DLD1 (cell line): ENCODE measurements at regions not wholly inside any gene's neighbourhood (a gene's known extent, or its start where the extent isn't known, plus 50 kb on each side); places are given as distances from the start of the nearest gene placed in this dataset.

Experiments used
- in situ Hi-C: cut with HindIII; loops from 2 replicates; pipeline ENCODE4 v1.10.0; 2017; ENCODE audit warnings: low sequenced_read_pairs

DNA sequence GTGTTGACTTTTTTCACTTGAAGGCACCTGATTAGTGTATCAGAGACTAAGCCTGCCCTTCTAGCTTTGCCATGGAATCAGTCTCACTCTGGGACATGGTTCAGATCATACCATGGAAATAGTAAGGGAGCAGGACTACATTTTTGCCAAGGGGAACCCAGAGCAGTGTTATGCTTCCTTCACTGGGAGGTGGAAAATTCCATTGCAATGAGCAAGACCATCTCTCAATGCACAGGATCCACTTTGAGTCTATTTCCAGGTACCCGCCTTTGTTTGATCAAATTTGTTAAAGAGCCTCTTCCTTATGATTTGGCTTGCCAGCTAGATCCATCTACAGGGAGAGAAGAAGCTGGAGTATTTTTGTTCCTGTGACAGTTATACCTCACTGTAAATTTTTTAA, 395.8 kb downstream of the MTX2 start:
- in situ Hi-C loops = no loop called here

DNA sequence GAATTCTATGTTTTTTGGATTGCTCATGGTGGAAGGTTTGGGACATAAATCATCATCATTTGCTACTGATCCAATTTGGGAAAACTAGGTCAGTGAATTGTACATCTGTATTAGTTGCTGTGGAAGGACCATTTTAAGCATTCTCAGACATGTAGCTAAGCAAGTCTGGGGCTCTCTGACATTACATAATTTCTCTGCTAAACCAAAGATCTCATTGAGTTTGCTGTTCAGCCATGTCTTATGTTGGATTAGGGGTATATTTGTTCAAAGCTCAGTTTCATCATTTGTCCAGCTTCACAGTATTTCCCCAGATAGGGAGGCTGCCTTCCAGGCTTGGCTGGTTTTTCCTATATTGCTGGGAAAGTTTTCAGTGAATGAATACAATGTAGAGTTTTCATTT, 399.7 kb downstream of the MTX2 start:
- in situ Hi-C loops = no loop called here

DNA sequence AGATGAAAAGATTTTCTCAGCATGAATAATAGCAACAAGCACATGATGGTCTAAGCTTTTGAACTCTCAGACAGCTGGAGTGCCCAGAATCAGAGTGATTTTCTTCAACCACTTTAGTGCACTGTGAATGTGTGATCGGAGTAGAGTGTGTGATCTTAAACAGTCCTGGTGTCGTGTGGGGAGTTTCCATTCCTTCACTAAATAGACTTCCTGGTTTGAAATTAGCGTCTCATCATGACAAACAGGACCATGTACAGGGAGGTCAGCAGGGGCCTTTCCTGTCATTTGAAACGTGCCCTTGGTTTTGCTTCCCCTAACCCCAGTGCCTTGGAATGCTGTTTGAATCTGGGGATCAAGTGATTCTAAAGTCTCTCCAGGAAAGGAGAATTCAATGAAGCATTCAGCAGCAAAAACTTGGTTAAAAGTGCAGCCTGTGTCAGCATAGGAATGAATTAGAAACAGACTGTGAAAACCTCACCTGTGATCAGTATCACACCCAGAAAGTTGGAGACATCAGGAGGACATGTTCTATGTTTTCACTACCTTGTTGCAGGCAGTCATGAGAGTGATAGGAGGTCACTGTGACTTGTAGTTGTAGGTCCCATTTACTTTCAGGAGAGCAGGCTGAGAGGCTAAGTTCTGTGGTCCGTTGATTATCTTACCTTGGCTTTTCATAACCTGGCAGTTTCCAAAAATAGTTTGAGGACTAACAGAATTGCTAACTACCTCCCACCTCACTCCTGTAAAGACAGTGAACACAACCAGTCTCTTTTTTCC, 400.3 kb downstream of the MTX2 start:
- in situ Hi-C loops = no loop called here

DNA sequence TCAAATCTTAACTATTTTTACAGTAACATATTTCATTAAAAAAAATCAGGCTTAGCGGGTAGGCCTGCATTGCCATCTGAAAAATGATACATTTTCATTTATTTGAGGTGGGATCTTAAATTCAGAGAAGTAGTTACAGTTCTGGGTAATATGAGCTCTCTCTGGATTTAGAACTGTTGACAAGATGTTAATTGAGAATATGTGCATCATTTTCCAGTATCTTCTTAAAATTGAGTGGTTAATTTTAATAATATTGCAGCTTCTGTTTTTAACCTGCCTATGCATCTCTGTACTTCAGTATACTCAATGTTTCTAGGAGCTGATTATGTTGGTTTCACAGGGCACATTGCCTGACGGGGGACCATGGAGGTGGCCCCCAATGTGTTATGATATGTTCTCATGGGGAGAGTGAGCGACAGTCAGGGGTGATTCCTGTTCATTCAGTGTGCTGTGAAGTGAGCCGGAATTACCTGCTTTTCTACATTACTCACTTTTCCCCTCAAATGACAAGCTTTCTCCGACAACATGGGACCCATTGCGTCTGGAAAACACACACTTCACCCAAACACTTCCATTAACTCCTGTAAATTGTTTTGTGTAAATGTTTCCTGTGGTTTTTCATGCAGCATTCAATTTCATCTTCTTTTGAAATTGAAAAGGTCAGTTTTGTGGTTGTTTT, 406.2 kb downstream of the MTX2 start:
- in situ Hi-C loops = no loop called here

DNA sequence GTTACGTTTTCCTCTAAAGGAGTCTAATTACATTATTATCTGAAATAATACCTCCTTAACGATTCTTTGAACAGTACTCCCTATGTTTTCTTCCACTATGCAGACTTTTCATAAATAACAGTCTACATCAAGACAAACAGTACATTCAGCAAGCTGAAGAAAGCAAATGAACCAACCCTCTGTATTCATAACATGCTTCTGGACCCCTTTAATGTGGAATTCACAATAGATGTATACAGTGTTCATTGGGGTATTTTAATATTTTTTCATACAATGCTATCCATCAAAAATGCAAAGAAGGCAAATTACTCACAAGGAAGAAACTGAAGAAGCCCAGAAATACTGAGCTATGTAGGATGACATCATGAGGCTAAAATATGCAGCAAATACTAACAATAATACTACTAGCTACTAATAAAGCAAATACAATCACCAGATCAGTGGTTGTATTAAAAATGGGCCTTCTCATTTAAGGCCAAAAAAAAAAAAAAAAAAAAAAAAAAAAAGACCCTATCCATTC, 408.6 kb downstream of the MTX2 start:
- in situ Hi-C loops = no loop called here

DNA sequence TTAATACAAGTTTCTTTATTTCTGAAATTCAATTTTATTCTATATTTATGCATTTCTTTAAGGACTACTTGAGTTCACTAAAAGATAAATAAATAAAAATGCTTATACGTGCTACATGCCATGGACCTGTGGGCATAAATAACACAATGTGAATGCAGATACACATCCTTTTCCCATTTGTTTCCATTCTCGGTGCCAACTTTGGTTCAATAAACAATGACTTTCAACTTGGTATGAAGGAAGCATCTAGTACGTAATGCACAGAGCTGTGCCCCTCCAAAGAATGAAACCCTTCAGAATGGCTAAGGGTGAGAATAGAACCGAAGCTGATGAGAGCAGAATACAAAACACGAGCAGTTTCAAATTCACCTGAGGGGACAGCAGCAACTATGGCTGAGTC, 409.3 kb downstream of the MTX2 start:
- in situ Hi-C loops = no loop called here

DNA sequence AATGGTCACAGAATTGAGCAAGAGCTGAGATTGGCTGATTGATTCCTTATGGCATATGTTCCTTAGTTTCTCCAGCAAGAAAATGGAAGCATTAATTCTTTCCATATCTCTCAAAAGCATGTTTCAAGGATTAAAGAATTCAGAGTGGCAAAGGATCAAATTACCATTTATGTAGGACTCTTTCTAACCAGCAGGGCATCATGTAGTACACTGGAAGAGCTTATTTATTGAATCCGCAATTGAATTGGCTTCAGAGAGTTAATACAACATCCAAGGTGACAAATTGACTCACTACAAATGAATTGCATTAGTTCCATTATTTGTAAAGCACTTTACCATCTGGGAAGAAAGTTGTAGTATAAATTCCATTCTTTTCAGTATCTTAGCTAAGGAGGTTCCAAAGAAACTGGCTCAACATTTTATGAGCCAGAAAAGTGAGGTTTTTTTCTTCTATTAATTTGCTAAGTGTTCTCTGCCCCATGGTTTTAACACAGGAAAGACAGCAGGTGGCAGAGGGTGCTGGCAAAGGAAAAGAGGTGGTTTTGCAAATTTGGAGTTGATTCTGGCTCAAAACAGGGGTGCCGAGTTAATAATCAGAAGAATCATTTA, 409.9 kb downstream of the MTX2 start:
- in situ Hi-C loops = no loop called here

DNA sequence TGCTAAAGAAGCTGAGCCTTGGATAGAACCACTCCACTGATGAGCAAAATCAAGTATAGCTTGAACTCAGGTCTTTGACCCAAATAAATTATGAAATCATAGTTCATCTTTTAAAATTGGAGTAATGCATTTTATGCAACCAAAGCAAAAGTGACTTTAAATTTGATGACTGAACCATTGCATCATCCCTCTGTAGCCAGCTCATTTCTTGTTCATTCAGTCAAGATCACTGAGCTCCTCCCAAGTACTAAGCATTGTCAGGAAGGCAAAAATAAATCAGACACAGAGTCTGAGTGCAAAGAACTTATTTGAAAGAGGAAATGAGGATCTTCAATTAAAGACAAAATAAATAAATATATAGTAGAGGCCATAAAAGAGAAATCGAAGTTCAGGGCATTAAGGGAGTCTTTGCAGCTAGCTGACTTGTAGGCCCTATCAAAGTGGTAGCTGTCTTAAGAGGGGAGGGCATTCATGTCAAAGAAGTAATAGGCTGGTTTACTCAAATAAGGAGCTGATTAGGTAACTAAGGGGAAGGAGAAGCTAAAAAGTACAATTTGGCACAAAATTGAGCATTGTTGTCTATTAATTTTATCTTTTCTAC, 411.8 kb downstream of the MTX2 start:
- in situ Hi-C loops = no loop called here

DNA sequence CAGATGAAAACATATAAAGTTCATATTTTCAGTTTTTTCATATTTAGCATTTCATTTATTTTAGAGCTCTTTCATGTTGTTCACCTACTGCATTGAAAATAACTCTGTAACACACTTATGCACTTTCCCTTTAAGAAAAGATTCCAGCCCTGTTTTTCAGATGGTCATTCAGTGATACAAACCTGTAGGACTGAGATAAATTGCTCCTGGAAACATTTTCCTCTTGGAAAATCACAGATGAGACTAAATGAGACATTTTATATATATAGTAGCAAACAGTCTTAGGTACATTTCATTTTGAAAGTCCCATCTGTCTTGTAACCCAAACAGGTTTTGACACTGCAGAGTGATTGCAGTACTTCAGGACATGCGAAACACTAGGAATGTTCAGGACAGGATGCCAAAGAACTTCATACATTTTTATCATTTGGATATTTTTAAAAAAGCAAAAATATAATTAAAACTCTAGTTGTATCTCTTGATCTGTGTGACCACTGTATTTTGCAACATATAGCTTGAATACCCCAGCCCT, 412.4 kb downstream of the MTX2 start:
- in situ Hi-C loops = no loop called here

DNA sequence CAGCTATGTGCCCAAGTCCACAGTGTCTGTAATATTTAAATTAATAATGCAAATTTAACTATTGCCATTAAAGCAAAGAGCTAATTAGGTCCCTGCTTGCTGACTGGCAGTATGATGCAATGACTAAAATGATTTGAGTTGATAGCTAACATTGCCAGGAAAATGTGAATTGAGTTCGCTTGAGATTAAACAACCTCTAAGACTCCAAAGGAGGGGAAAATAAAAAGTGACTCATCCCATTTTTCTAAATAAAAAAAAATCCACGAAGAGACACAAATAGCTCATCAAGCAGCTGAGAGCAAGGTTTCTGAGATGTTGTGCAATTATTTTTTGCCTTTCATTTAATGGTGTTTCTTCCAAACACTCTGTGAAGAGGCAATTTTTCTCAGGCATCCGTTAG, 413.0 kb downstream of the MTX2 start:
- in situ Hi-C loops = no loop called here

DNA sequence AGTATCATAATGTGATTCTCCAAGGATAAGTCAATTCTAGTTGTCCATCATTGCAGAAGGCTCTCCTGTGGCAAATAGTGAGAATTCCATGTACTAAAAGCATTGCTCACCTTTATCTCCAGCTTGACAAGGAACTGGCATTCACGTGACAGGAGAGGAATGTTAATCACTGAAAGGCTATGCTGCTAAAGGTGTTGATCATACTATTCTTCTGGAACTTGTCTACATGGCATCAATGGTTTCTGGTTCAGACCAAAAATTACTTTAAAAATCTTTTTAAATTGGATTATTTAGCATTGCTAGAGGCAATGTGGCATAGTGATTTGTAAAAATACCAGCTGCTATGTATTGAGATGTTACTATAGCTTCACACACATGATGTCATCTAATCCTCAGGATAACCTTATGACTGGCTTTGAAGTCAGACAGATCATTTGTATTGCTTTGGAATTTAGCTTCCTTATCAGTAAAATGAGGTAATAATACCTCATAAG, 414.4 kb downstream of the MTX2 start:
- in situ Hi-C loops = no loop called here

DNA sequence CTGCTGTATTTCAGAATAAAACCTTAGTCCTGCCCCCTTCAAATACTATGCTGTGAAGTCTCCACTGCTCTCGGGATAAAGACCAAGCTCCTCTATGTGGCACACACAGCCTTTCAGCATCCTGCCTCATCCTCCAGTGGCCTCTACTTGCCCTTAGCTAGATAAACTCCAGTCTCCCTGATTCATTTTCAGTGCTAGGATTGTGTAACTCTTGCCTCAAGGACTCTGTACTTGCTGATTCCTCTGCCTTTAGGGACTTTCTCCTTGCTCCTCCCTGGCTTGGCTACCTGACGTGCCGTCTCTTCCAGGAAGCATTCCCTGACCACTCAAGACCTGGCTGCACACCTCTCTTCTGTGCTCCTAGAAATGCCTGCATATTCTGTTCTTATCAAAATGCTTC, 416.7 kb downstream of the MTX2 start:
- in situ Hi-C loops = no loop called here

DNA sequence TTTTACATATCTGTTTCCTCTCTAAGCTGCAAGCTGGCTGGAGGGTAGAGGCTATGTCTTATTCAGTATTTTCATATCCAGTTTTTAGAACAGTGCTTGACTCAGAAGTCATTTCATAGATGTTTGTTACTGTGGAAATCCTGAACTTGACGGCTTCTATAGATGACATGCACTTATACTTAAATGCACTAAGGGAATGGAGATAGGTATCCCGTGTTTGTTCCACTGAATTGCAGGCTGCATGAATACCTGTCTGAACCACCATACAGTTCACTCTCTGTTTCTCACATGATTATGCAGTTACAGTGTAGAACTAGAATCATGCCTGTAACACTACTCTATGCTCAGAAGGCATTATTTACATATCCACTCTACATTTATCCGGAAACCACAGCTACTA, 417.1 kb downstream of the MTX2 start:
- in situ Hi-C loops = no loop called here

DNA sequence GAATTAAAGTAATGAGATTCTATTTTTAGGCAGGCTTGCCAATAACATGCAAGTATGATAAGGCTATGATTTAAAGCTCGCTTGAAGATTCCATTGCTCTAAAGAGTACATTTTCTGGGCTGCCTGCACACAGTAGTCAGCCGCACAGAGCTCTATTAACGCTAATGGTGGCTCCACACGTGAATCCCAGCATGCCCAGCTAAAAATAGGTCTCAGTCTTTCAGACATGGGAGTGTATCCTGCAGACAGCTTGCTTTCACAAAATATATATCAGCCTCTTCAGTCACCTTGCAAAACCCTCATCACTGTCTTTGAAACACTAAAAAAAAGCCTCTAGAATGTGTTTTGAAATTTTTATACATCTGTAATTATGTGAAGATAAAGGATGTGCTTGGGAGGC, 418.1 kb downstream of the MTX2 start:
- in situ Hi-C loops = no loop called here

DNA sequence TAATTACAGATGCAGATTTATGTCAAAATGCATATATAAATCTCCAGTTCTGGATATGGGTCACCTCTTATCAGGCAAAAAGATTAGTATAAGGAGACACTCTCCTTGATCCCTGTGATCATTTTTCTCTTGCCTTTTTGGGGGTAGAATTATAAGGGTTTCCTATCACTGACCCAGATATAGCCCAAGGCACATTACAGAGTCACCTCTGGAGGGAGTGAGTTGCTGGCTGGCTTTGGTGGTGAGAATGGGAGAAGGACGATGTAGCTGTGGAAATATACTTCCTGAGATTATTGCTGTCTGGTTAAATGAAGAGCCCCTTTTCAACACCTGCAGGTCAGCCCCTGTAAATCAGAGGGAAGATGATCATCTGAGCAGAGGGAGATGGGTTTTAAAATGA, 418.7 kb downstream of the MTX2 start:
- in situ Hi-C loops = no loop called here

DNA sequence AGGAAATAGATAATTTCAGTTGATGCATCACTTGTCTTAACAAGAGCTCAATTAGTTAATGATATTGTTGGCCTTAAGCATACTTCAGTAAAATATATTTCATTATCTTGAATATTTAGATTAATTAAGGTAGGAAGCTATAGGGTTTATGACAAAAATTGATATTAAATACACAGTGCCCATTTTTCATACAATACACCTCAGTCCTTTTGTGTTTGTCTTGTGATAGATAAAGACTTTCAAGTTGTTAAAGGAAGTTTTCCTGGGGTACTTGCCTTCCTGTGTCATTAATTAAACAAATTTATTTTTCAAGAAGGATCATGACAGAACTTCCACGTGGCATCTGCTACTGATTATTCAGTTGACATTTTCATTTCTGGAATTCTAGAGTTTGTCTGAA, 420.5 kb downstream of the MTX2 start:
- in situ Hi-C loops = no loop called here

DNA sequence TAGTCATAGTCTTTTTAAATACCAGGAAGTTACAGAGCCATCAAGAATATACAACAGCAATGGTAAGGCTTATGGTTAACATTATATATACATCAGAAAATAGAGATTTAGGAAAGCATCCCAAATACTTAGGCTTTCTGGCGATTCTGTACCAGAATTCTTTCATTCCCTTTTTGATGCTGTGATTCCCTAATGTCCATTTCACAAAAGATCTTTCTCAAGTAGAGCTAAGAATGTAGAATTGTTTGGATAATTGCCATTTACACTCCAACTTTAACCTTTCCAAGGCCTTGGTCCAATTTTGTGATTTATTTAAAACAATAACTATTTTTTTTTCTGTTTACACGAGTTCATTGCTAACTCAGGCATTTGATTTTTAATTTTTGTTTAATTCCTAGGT, 422.2 kb downstream of the MTX2 start:
- in situ Hi-C loops = no loop called here

DNA sequence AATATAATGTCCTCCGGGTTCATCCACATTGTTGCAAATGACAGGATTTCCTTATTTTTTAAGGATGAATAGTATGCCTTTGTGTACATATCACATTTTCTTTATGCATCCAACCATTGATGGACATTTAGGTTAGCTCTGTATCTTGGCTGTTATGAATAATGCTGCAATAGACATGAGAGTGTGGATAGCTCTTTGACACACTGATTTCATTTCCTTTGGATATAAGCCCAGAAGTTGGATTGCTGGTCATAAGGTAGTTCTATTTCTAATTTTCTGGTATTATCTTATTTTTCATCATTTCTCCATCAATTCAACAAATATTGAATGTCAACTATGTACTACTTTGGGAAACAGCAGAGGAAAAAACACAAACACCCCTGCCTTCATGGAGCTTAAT, 423.3 kb downstream of the MTX2 start:
- in situ Hi-C loops = no loop called here

DNA sequence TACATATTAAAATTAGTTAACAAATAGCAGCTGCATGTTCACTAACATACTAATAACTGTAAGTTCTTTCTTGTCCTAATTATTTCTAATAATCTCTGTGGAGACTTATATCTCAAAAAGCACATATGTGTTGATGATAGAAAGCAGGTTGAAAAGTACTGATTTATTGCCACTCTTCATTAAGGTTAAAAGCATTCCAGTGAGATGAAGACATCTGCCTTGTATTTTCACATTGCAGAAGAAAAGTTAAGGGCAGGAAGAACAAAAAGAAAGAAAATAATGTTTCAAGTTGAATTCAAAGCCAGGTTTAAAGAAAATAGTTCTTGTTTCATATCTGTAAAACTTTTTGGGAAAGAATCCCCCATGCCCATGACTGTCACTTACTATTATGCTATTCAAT, 429.9 kb downstream of the MTX2 start:
- in situ Hi-C loops = no loop called here

DNA sequence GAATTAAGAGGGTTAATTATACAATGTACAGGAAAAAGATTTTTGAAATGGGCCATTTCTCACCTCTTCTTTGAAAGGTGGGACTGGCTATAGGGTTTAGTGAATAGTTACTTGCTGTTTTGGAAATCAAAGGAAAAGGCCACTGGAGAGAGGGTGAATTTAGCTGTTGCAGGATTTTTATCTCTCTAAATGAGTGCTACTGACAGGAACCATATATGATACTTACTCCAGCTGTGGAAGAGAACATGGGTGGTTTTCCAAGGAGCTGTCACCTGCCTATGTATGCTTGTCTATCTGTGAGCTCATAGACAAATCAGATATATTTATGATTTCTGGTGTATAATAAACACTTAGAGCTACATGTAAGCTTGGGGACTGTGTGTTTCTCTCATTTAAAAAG, 430.4 kb downstream of the MTX2 start:
- in situ Hi-C loops = no loop called here

DNA sequence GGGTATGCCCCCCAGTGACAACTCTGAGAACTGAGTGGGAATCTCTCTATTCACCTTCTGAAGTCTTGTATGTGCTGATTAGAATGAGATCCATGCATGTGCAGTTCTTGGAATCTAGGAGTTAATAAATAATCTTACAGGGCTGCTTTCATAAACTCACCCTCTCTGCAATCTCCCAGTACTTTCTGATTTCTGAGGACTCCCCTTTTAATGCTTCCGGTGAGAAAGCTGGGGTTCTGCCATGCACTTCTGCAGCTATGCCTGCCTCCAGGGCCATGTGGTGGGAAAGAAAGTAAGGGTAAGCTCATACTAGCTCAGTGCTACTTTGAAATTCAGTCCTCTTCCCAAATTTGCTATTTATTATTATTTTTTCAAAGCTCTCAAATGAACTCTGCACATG, 432.9 kb downstream of the MTX2 start:
- in situ Hi-C loops = no loop called here
